Esophagus muscularis mucosa (tissue), 4 donors: ENCODE measurements at regions not wholly inside any gene's neighbourhood (a gene's known extent, or its start where the extent isn't known, plus 50 kb on each side); places are given as distances from the start of the nearest gene placed in this dataset.

Experiments
- EP300 ChIP-seq: sonication (generic); formaldehyde crosslinking; IDR thresholded peaks from one replicate; pipeline ENCODE4 v1.6.1; 2017; ENCODE audit warnings: antibody characterized with exemption
- POLR2AphosphoS5 ChIP-seq, 2 donors: sonication (generic); formaldehyde crosslinking; IDR thresholded peaks; one replicate each; pipeline ENCODE4 v1.6.1; 2017; ENCODE audit warnings: antibody characterized with exemption in 2 of 2
- TF ChIP-seq, protein P1 (sequence below), 3 experiments: fragments of 200-600 bp in 2 of 3; fragments of 450-650 bp in 1 of 3; sonication (generic) in 2 of 3; IDR thresholded peaks; one replicate each; pipeline ENCODE4 v1.5.1; 2017 to 2019; ENCODE audit warnings: antibody characterized with exemption in 3 of 3, mild to moderate bottlenecking in 2 of 3, moderate library complexity in 1 of 3

DNA sequence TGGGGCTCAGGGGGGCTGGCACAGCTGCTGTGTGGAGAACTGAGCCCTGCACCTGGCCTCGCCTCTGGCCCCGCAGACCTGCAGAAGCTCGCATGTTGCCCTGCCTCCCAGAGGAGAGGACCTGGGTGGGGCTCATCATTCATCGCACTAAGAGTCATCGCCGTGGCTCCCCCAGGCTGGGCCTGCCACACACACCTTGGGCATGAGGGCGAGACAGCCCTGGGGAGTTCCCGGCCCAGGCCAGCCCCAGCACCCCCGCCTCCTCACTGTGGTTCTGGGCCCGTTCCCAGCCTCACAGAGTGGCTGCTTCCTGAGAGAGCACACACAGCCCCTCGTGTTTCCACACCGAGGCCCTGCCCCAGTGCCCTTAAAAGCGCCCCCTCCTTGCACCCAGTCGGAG is 694.6 kb downstream of the TBC1D22A start:
- TF ChIP-seq, protein P1, sequence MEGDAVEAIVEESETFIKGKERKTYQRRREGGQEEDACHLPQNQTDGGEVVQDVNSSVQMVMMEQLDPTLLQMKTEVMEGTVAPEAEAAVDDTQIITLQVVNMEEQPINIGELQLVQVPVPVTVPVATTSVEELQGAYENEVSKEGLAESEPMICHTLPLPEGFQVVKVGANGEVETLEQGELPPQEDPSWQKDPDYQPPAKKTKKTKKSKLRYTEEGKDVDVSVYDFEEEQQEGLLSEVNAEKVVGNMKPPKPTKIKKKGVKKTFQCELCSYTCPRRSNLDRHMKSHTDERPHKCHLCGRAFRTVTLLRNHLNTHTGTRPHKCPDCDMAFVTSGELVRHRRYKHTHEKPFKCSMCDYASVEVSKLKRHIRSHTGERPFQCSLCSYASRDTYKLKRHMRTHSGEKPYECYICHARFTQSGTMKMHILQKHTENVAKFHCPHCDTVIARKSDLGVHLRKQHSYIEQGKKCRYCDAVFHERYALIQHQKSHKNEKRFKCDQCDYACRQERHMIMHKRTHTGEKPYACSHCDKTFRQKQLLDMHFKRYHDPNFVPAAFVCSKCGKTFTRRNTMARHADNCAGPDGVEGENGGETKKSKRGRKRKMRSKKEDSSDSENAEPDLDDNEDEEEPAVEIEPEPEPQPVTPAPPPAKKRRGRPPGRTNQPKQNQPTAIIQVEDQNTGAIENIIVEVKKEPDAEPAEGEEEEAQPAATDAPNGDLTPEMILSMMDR (IDR thresholded peaks at IDR 0.05), result no peak
- TF ChIP-seq EP300 (no peak), POLR2AphosphoS5 (IDR thresholded peaks at IDR 0.05) (no peak)
